Myocyte (in vitro differentiated cells): ENCODE measurements at regions not wholly inside any gene's neighbourhood (a gene's known extent, or its start where the extent isn't known, plus 50 kb on each side); places are given as distances from the start of the nearest gene placed in this dataset.

Experiments
- DNase-seq: peaks from one replicate; pipeline ENCODE4 v3.0.0-alpha.2; 2012; ENCODE audit warnings: low read depth

GRCh38 chr13:79267560-79267959, 138.5 kb downstream of the RBM26 start:
- DNase-seq, result peak; percentile 9

DNA sequence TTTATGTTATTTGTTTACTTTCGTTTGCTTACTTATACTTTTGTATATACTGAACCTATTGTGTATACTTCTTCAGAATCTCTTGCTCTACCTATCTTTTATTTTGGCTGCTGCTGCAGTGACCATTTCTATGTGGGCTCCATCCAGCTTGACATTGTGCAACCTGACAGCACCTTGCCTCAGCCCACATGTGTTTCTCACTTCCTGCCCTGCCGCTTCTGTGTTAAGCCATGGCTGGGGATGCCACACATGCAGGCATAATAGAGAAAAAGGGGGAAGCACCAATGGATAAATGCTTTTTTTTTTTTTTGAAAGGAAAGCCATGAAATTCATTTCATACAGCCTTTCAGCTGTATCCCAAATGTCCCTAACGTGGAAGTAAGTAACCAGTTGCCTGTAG, 147.6 kb downstream of the RBM26 start:
- no peak for DNase-seq

DNA sequence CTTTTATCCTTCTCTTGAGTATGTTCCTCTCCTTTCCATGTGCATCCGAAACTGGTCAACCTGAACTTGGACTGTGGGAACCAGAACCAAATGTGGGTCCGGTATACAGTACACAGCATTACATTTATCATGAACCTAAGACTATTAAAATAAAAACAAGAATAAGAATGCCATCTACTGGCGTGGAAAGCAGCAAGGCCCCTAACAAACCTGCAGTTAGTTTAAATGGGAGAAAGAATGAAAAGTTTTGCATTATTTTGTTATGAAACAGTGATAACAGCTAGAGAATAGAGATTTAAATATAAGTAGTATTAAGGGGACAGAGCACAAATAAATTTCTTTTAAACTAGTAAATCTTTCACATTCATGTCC, 159.5 kb downstream of the RBM26 start:
- DNase-seq, result no peak

GRCh38 chr13:79245937-79246577, 160.0 kb downstream of the RBM26 start:
- peak; percentile 14 for DNase-seq

DNA sequence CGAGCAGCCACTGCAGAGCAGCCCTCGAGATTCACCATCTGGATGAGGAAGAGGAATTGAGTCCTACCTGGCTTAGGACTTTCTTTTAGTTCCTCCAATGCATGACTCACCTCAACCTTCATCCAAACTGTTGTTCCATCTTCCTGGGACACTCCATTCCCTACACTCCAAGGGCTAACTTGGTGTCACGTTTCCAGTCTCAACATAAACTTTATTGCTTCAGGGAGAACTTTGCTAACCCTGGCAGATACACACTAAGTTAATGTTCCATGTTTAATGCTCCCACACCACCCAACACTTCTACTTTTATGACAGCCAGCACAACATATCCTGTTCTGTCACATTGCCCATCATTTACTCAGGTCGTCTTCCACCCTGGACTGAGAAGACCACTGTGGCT, 164.4 kb downstream of the RBM26 start:
- no peak for DNase-seq

- DNase-seq, result no peak
Measured at GRCh38 chr13:79237981-79238380, 168.1 kb downstream of the RBM26 start.

- DNase-seq, result no peak
Measured at GRCh38 chr13:79231887-79232286, 174.2 kb downstream of the RBM26 start.

GRCh38 chr13:79229761-79230160, 176.3 kb downstream of the RBM26 start:
- DNase-seq, result no peak

GRCh38 chr13:79228972-79229371, 177.1 kb downstream of the RBM26 start:
- no peak for DNase-seq

- DNase-seq, result no peak
Measured at GRCh38 chr13:79227418-79227817, 178.6 kb downstream of the RBM26 start.

- no peak for DNase-seq
Measured at GRCh38 chr13:79226938-79227337, 179.1 kb downstream of the RBM26 start.

GRCh38 chr13:79226250-79226649, 179.8 kb downstream of the RBM26 start:
- no peak for DNase-seq

- DNase-seq, result peak; percentile 16
Measured at GRCh38 chr13:79225487-79226232, 180.4 kb downstream of the RBM26 start.

DNA sequence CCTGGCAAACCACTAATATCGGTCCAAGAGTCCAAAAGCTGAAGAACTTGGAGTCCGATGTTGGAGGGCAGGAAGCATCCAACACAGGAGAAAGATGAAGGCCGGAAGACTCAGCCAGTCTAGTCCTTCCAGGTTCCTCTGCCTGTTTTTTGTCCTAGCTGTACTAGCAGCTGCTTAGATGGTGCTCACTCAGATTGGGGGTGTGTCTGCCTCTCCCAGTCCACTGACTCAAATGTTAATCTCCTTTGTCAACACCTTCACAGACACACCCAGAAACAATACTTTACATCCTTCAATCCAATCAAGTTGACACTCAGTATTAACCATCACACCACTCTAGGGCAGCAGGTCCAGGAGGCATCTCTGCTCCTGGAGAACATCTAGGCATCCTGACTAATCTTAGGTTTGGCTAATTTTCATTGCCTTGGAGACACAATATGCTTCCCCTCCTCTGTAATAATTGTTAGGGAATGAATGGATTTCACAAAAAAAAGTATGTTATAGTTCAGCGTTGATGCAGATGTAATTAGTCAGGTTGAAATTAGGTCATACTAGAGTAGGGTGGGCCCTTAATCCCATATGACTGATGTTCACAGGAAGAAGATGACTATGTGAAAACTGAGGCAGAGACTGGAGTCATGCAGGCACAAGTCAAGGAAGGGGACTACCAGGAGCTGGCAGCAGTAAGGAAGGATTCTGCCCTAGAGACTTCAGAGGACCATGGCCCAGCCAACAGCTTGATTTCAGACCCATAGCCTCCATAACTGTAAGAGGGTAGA, 183.4 kb downstream of the RBM26 start:
- DNase-seq, result no peak

DNA sequence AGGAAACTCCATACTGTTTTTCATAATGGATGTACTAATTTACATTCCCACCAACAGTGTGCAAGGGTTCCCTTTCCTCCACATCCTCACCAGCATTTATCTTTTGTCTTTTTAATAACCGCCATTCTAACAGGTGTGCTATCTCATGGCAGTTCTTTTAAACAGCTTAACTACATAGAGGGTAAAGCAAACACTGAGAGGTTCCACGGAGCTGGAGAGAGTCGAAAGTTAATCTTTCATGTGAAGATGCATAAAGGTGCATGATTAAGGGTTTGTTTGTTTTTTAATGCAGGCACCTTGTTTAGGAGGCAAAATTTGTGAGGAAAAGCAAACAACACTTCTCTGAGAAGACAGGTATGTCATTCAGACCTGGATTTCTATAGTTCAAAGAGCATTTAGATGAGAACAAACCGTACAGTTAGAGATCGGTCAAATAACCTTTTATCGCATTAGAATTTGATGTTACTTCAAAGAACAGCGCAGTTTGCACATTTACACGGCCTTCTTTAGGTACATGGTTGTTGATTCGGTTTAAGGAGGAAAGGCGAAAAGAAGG, 193.9 kb downstream of the RBM26 start:
- no peak for DNase-seq

DNA sequence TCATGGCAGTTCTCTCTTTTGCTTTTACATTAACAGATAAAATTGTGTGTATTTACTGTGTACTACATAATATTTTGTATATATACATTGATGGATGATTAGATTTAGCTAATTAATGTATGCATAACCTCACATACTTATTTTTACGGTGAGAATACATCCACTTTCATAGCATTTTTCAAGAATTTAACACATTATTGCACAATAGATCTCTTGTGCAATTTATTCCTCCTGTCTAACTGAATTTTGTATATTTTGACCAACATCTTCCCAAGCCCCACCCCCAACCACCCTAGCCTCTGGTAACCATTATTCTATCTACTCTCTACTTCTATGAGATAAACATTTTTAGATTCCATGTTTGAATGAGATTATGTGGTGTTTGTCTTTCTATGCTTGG, 194.7 kb downstream of the RBM26 start:
- no peak for DNase-seq

- DNase-seq, result no peak
Measured at GRCh38 chr13:79197933-79198332, 208.1 kb downstream of the RBM26 start.

DNA sequence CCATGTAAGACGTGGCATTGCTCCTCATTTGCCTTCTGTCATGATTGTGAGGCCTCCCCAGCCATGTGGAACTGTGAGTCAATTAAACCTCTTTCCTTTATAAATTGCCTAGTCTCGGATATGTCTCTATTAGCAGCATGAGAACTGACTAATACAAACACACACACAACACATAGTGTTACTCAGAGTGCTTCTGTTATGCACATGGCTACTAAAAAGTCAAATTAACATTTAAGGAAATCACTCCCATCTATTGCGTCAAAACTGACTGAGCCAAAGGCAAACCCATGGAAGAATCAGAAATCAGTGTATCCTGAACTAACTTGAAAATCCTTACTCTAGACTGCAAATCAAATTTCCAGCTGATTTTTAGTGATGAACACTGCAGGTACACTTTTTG, 209.2 kb downstream of the RBM26 start:
- no peak for DNase-seq

DNA sequence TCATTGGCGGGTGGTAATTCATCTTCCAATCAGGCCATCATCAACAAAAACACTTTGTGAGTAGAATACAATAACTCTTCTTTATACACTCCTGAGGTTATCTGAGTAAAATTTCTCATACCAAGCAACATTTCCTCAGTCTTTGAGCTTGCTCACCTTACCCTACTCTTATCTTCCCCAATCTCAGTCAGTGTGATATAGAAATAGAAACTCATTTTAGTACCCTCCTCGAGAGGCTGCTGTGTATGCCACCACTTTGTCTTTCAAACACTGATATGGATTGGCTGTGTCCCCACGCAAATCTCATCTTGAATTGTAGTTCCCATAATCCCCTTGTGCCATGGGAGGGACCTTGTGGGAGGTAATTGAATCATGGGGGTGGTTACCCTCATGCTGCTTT, 209.7 kb downstream of the RBM26 start:
- DNase-seq, result no peak

DNA sequence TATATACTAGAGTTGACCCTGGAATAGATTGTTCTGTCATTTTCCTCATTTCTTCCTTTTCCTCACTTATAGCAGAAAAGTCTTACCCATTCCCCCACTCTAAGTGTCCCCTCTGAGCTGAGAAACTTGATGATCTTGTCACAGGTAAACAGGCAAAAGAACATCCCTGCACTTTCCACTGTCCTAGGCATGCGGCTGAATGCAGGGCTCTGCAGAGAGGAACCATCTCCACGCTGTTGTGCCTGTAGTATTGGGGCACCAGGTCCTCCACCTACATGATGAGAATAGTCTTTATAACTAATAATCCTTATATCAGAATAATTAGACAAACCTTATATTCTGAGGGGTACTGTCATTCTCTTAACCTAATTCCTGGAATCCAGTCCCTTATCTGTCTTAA, 211.3 kb downstream of the RBM26 start:
- no peak for DNase-seq

DNA sequence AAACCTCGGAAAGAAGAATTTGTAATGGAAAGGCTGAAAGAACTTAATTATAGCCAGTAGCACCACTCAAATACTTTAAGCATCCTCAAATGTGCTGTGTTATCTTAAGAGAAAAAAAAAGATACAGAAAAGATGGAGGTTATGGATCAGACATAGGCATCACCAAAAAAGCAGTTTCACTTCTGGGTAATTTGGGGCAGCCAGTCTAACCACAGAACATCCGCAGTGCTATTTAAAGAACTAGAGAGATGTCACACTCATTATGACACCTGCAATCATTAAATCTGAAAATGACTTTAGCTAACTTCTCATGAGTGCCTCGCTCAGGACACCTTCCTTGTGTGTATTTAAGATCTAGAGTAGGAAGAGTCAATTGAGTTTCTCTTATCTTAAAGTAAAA, 211.8 kb downstream of the RBM26 start:
- DNase-seq, result no peak

- no peak for DNase-seq
Measured at GRCh38 chr13:79191501-79191900, 214.6 kb downstream of the RBM26 start.
